GM21447 (cell line): ENCODE measurements at regions not wholly inside any gene's neighbourhood (a gene's known extent, or its start where the extent isn't known, plus 50 kb on each side); places are given as distances from the start of the nearest gene placed in this dataset.
"Not testable (repeated sequence)": the region's sequence is repeated elsewhere in the genome, so short reads cannot be mapped to it uniquely, and the experiment has no call there.

ENCODE experiments used
- ATAC-seq: cut with Tn5 transposase; IDR thresholded peaks from one replicate; pipeline ENCODE4 v1.9.1; 2021; ENCODE audit not compliant: unreplicated experiment

DNA sequence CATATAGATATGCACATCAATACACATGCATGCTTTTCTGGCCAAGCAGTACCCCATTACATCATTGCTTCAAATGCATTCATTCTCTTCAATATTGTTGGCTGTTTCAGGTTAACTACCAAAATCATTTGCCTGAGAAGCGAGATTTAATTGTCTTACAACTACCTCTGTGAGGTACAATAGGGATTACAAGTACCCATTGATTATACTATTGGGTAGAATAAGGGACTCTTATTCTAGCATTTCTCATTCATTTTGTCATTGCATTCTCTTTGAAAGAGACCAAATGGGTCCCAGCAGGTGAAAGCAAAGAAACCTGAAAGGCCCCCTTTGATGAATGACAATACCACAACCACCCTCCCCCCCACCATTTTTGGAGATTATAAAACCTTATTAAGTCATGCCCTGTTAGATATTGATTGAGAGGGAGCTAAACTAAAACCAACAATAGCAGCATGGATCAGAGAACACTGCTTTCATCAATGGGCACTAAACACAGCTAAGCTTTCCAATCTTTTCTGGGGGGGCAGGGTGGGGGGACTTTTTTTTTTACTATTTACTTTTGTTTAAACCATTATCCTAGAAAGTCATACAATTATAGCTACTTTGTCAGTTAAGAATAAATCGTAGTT, 375.0 kb upstream of the CCNH start:
- no peak for ATAC-seq

DNA sequence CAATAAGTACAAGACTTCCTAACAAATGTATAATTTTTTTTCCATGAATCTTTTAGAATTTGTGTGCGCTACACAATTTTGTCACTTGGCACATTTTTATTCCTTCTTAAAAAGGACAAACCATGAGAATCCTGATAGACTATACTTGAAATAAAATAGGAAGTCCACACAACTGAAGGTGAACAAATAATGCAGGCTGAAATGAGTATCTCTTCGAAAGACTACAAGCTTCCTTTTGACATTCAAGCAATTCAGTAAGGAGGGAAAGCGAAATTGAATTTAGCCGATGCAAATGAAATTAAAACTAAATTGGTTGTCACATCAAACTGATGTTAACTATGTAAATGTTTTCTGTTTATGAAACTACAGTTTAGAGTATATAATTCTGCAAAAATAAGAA, 374.4 kb upstream of the CCNH start:
- no peak for ATAC-seq

- ATAC-seq = no peak
Measured at GRCh38 chr5:87786471-87786870, 373.7 kb upstream of the CCNH start.

DNA sequence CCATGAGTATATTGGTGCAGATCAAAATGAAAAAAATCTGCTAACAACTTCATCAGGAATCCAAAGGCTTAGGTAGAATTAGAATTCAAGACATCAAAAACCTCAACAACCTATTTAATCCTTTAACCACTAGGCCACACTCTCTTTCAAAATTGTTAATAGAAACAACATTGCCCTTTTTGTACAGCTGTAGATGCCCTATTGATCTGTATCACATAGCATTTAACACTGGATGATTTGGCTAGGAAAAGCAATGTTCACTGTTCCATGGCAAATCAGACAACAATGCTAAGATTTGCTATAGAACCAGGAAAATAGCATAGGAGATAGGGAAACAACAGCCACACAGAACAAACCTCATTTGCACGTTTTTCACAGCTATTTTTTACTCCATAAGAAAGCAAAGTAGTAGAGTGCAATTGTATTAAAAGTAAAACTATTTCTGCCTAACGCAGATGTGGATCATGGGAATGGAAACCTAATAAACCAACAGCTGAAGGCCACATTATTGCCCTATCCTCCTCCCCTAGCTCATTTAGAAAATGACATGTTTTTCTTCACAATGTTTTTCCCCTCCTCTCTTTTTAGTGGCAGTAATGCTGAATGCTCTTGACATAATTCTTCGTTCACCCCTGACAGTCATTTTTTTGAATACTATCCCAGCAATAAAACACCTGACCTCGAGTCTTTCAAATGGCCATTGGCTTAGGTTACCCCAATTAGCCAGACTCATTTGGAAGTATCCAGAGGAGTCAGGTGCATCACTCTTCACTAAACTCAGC, 373.0 kb upstream of the CCNH start:
- ATAC-seq = no peak

DNA sequence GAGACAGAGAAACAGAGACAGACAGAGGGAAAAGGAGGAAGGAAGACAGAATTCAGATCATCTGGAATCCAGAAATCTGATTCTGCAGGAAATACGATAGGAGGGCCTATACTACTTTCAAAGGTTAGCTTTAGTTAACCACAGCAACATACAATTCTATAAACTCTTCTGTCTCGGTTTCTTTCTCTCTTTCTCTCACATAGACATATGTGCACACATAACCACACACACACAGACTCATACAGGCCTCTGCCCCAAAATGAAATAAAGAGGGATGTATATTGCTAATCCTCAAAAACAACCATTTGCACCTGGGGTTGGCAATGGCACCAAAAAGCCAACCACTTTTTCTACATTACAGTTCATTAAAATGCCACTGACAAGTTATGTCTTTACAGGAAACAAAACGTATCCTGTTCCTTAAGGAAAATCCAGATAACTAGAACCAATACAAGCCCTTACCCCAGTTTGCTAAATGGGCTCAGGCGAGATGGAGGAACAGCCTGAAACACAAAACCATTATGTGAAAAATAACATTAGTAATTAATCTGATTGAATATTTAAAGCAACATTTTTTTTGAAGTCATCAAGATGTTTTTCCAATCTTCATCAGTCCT, 372.3 kb upstream of the CCNH start:
- ATAC-seq = no peak

GRCh38 chr5:87784311-87784710, 371.6 kb upstream of the CCNH start:
- no peak for ATAC-seq

GRCh38 chr5:87782916-87783315, 370.2 kb upstream of the CCNH start:
- no peak for ATAC-seq

- ATAC-seq = no peak
Measured at GRCh38 chr5:87781976-87782375, 369.2 kb upstream of the CCNH start.

DNA sequence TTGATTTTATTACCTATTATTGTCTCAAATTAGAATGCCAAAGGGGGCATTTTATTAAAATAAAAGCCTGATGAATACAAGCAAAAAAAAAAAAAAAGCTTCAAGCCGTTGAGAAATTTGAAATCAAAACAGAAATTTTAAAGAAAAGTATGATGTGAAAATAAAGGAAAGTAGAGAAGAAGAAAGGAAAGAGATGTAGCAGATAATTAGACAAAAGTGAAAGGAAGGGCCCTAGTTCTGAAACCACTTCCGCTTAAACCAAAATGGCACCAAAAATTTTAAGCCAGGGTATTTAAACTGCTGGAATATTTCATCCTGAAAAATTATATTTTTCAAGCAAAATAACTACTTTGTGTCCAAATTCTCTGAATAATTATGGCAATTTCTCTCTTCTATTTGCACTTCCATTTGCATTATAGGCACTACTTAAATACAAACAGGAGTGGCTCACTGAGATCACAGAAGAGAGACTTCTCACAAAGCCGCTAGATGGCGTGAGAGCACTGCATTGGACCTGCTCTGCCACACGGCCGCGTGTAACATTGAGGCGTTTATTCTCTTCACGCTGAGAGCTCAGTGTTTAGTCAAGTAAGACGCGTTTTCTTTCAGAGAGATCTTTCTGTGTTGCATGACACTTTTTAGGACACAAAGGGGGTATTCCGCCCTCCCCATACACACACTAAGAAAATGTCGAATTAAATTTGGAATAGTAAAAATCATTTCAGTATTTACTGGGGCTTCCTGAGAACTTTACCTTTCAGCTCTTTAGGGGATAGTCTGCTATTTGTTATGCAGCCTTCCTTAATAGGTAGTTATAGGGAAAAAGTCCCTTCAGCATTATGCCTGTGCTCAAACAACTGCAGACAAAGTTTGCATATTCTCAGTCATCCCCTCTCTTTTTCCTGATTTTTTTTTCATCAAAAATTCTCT, 368.4 kb upstream of the CCNH start:
- peak; percentile 100 for ATAC-seq

GRCh38 chr5:87778876-87779275, 366.1 kb upstream of the CCNH start:
- ATAC-seq = no peak

DNA sequence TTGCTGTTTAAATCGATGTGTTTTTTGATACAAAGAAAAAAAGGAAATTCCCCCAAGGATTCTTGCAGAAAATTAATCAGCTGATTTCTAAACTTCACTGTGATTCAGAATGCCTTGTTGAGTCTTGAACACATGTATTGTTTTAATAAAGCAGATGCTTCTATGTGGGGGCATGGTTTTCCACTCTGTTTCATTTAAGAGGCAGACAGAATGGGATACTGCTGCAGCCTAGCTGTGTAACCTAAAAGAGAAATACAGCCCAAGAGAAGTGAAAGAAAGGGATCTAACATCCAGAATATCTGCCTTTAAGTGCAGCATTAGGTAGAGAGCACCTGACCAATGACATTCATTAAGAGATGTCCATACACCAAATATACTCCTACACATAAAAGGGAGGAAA, 365.1 kb upstream of the CCNH start:
- ATAC-seq = no peak

- ATAC-seq = no peak
Measured at GRCh38 chr5:87776785-87777184, 364.1 kb upstream of the CCNH start.

- ATAC-seq = not testable (repeated sequence)
Measured at GRCh38 chr5:87776302-87776701, 363.6 kb upstream of the CCNH start.

DNA sequence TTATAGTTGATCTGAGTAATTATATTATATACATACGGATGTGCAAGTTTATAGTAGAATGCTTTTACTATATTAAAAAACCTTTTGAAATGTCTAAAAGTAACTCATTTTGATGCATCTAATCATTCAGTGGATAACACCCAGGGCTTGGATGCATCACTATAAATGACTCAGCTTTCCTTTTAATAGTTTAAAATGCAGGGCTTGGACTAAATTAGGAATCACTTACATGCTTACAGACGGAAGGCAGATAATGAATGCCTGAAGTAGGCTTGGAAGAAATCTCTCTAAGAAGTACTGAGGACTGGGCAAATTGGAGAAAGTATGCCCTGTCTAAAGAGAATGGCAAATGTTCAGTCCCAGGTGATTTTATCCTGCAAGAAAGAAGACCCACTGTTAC, 362.5 kb upstream of the CCNH start:
- ATAC-seq = no peak

DNA sequence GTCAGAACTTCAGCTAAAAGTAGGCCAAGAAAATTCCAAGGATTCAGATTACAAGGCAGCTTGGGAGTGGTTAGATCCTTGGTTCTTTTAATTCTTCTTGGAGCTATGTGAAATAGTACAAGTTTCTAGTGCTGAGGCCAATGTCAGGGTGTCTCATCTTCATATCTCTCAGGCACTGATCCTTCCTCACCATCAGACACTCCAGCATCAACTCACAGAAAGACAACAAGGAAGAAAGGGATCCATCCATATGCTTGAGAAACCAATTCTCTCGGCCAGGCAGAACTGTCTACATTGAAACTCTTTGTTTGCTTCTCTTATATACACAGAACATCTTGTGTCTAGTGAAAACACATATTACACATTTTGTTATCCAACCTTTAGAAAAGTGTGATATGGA, 362.1 kb upstream of the CCNH start:
- ATAC-seq = no peak

GRCh38 chr5:87770601-87771121, 357.9 kb upstream of the CCNH start:
- no peak for ATAC-seq

DNA sequence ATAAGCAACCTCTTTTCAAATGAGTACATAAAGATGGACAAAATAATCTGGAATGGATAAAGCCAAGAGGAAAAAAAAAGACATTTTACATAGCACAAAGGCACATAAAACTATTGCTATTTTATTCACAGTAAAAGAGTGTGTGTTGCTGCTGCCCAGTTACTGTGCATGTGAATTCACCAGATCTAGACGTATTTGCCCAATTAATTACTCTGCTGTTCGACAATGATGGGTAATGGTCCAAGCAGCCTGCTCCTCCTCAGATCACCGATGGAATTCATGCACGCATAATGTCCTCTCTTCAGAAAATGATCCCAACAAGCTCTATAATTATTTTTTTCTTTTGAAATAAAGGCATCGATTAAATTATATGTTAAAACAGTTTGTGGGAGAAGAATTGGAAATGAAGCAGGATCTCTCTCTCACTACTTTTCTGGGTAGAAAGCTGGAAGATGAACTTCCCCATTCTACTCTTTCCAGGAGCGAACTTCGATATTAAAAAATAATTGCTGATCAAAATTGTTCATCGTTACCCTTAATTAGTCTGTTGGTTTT, 357.4 kb upstream of the CCNH start:
- ATAC-seq = no peak

DNA sequence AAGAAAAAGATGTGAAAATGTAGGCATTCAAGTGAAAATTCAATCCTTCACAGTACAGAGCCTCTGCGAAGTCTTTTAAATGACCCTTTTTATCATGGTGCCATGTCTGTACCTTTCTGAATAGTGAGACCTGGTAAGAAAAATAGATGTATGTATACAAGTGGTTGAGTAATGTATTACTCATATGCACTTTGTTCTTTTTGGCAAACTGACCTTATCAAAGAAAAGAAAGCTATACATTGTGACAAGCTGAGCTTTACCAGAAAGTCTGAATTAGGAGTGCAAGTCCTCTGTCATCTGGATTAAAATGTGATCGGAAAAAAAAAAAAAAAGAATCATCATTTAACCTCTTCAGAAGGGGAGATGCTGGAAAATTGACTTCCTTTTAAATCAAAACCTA, 356.4 kb upstream of the CCNH start:
- ATAC-seq = no peak

DNA sequence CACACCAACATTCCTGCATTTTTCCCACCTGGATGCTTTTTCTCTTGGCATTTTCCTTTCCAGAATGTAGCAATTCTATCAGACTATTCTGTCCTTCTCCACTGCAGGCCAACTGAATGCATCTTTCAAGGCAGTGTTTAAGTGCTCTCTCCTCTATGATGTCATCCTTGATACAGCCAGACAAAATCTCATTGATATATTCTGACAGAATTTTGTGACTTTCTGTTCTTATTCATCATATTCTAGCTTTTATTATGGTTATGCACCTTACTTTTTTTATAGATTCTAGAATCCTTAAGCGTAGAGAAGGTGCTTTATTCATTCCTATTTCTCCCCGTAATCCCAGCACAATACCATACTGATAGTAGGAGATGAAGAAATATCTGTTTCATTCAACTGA, 355.5 kb upstream of the CCNH start:
- ATAC-seq = no peak

DNA sequence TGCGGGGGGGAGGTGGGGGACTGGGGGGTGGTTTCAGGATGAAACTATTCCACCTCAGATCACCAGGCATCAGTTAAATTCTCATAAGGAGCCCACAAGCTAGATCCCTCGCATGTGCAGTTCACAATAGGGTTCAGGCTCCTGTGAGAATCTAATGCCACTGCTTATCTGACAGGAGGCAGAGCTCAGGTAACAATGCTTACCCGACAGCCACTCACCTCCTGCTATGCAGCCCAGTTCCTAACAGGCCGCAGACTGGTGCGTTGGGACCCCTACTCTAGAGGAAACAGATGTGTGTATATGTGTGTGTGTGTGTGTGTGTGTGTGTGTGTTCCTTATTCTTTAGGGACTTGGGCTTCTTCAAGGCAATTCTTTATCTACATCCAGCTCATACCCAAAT, 352.3 kb upstream of the CCNH start:
- no peak for ATAC-seq

GRCh38 chr5:87762631-87763030, 349.9 kb upstream of the CCNH start:
- ATAC-seq = no peak
